NT2/D1 (cell line): ENCODE measurements at regions not wholly inside any gene's neighbourhood (a gene's known extent, or its start where the extent isn't known, plus 50 kb on each side); places are given as distances from the start of the nearest gene placed in this dataset.

ENCODE experiments used
- SUZ12 ChIP-seq: IDR thresholded peaks from 2 replicates; pipeline ENCODE4 v1.6.1; 2011; ENCODE audit not compliant: insufficient read length, insufficient read depth; ENCODE audit errors: extremely low read depth
- ZNF274 ChIP-seq: IDR thresholded peaks from 2 replicates; pipeline ENCODE4 v1.6.1; 2011; ENCODE audit warnings: mild to moderate bottlenecking, low read depth, low read length

GRCh38 chr13:107091861-107092260 lies 523.9 kb upstream of the ARGLU1 start:
- TF ChIP-seq ZNF274 (no peak), SUZ12 (no peak)
